HUES6 (cell line): ENCODE measurements at regions not wholly inside any gene's neighbourhood (a gene's known extent, or its start where the extent isn't known, plus 50 kb on each side); places are given as distances from the start of the nearest gene placed in this dataset.

Experiments used
- H3K27ac ChIP-seq: 2 replicates; pipeline ENCODE4 v1.7.0; 2013; ENCODE audit warnings: low read depth, mild to moderate bottlenecking, low read length, inconsistent platforms
- H3K27me3 ChIP-seq: 2 replicates; pipeline ENCODE4 v1.6.1; 2013; ENCODE audit warnings: low read length; ENCODE audit not compliant: control insufficient read depth, insufficient read depth
- H3K36me3 ChIP-seq: 2 replicates; pipeline ENCODE4 v1.6.1; 2013; ENCODE audit warnings: low read length; ENCODE audit not compliant: control insufficient read depth, insufficient read depth
- H3K4me1 ChIP-seq: 2 replicates; pipeline ENCODE4 v1.6.1; 2013; ENCODE audit warnings: low read length; ENCODE audit not compliant: control insufficient read depth, insufficient read depth
- H3K4me3 ChIP-seq: 2 replicates; pipeline ENCODE4 v1.5.1; 2013; ENCODE audit warnings: low read depth, low read length
- H3K9ac ChIP-seq: one replicate; pipeline ENCODE4 v1.6.1; 2013; ENCODE audit warnings: mild to moderate bottlenecking, low read length
- H3K9me3 ChIP-seq: 2 replicates; pipeline ENCODE4 v1.6.1; 2013; ENCODE audit warnings: low read depth, low read length; ENCODE audit not compliant: control insufficient read depth, insufficient read depth

DNA sequence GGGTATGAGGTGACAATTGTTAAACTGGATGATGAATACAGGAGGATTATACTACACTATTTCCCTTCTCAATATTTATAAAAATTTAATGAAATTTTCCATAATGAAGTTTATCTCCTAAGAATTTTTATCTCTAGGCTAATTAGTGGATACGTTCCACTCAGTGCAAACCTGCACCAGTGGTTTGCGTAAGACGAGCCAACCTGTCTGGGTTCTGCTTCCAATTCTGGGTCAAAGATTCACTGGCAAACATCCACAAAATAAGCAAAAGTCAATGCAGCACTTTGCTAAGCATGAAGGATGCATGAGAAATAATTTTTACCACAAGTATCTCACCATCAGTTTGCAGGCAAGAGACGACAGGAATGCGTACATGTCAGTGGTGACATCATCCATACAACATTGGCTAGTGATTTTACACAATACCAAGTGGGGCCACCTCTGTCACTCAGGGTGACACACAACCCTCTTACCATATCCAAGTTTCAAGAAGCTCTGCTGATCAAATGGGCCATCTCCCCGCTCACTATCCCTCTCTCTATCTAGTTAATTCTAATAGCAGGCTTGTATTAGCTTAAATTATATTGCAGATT lies 51.7 kb downstream of the FAM50B start:
- no peak overlapping the region for H3K4me3 ChIP-seq
- H3K27ac ChIP-seq = no peak overlapping the region
- no peaks in the 10 kb centered on the region for H3K9me3 ChIP-seq
- peaks cover 15% of the 10 kb centered on the region for H3K4me1 ChIP-seq
- H3K27me3 ChIP-seq = no peaks in the 10 kb centered on the region
- H3K36me3 ChIP-seq = no peaks in the 10 kb centered on the region
- no peak overlapping the region for H3K9ac ChIP-seq

DNA sequence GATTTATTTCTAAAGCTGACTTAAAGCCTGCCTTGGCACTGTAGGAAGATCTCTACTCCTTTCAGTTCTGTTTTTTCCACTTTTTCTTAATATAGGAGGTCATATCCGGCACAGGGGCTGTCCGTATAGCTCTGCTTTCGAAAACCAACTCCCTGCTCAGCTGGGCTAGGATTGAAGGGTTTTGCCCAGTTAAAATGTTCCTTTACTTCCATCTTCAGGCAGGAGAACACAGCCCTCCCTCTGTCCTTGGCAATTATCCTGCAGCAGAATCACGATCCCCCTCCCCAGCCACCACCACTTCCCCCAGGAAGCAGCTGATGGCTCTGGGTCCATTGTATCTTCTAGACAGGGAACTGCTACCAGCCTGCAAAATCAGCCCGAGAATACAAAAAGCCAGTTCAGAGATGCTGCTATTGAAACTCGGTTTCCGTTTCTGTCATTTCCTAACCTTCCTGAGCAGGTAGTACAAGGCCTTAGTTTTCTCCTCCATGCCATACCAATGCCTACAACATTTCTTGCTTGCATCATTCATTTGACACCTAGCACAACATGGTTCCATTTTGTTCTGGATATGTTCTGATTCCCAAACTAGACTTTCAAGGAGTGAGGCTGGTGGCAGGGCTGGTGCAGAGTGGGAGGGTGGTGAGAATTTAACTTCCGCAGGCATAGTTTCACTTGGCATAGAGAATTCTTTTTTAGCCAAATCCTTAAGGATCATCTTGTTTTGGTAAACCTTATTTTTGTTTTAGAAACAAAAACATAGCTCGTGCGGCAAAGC lies 53.9 kb downstream of the FAM50B start:
- Histone ChIP-seq H3K4me3 (no peak overlapping the region), H3K9ac (no peak overlapping the region), H3K36me3 (no peaks in the 10 kb centered on the region), H3K4me1 (peaks cover 23% of the 10 kb centered on the region), H3K9me3 (no peaks in the 10 kb centered on the region), H3K27ac (no peak overlapping the region), H3K27me3 (no peaks in the 10 kb centered on the region)

DNA sequence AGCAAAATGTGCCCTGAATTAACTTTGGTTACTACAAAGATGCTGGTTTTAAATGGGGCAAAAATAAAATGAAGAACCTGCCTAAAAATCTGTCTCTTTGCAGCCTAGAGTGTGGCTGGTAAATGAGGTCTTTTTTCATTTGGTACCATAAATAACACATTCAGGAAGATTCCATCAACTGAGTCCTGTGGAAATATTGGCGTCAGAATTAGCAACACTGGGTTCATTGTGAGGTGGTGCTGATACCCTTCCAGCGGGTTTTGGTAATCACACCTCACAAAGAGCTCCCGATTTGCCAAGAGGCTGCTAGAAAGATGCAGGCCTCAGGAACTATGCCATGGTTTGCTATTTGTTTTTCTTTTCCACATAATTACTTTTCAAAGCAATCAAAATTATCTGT lies 55.3 kb downstream of the FAM50B start:
- H3K27me3 ChIP-seq = no peaks in the 10 kb centered on the region
- H3K9ac ChIP-seq = no peak overlapping the region
- no peak overlapping the region for H3K27ac ChIP-seq
- no peak overlapping the region for H3K4me3 ChIP-seq
- H3K9me3 ChIP-seq = no peaks in the 10 kb centered on the region
- no peaks in the 10 kb centered on the region for H3K36me3 ChIP-seq
- H3K4me1 ChIP-seq = peaks cover 28% of the 10 kb centered on the region

DNA sequence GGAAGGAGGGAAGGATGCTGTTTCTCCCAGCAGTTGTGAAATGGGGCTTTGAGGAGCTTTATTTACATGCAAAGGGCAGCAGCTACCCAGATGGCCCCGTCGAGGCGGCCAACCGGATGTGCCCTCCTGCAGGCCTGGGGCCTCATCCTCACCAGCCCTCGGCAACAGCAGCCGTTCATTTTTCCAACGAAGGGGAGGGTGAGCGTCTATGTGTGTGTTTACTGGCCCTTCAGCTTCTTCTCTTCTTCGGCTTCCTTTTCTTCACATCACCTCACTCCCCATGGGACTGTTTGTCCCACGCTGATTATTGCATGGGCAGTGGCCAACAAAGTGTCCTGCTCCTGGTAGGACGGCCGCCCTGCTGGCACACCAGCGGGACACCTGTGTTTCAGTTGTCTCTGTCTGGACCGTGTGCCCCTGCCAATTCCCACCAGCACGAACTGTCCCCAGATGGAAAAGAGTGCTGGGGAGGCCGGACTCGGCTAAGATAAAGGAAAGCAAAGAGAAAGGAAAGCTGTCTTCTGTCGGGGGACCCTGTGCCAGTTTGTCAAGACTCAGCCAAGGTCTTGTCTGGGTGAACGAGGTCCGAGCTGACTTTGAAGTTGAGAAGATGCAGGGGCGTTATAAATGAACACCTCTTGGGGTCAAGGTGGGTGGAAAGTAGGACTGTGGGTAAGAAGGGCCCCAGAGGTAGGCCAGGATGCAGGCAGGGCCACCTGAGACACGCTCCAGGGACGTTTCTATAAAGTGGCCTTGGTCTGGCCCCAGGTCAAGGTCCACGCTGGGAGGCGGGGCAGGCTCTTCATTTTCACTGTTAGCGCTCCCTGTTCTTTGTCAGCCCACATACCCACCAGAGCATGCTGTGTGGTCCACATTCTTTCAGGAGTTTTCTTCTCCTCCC lies 57.0 kb downstream of the FAM50B start:
- no peak overlapping the region; the same call in 1 of the 2 replicates for H3K27ac ChIP-seq

DNA sequence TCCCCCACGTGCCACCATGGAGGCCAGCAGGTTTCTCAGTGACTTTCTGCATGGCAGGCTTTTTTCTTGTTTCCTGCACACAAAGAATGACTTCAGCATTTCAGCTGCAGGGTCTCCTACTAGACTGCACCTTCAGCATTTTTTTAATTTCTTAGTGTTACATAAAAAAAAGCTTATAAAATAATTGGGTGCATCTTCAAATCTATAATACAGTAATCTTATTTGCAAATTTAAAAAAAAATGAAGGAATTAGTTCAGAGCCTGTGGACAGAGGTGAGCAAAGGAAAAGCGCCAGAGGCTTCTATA lies 57.6 kb downstream of the FAM50B start:
- no peaks in the 10 kb centered on the region for H3K36me3 ChIP-seq
- H3K4me1 ChIP-seq = peaks cover 35% of the 10 kb centered on the region
- H3K27me3 ChIP-seq = no peaks in the 10 kb centered on the region
- H3K9ac ChIP-seq = peak overlapping the region; percentile 23
- no peaks in the 10 kb centered on the region for H3K9me3 ChIP-seq
- H3K27ac ChIP-seq = peak overlapping the region; percentile 23; the same call in 1 of the 2 replicates
- H3K4me3 ChIP-seq = no peak overlapping the region

More for the DNA sequence above, 57.0 kb downstream of the FAM50B start:
- no peaks in the 10 kb centered on the region for H3K36me3 ChIP-seq
- H3K4me1 ChIP-seq = peaks cover 35% of the 10 kb centered on the region
- no peaks in the 10 kb centered on the region for H3K27me3 ChIP-seq
- H3K4me3 ChIP-seq = no peak overlapping the region; the same call in 1 of the 2 replicates
- peak overlapping the region; percentile 22 for H3K9ac ChIP-seq
- H3K9me3 ChIP-seq = no peaks in the 10 kb centered on the region

DNA sequence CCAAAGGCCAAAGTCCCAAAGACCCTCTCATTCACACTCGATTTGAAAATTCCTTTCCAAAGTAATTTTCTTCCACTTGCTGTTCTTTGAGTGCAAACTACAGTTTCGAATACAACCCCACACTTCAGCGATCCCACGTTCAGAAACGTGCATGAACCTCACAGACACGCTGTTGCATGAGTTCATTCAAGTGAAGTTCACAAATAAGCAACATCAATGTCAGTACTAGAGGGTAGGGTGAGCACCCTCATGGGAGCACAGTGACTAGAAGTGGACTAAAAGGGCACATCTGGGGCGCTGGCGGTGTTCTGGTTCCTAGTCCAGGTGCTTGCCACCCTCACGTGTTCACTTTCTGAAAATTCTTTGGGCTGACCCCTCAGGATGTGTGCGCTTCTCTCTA lies 59.0 kb downstream of the FAM50B start:
- H3K9ac ChIP-seq = peak overlapping the region; percentile 40
- H3K9me3 ChIP-seq = no peaks in the 10 kb centered on the region
- no peak overlapping the region for H3K4me3 ChIP-seq
- peaks cover 35% of the 10 kb centered on the region for H3K4me1 ChIP-seq
- no peaks in the 10 kb centered on the region for H3K27me3 ChIP-seq
- peak overlapping the region; percentile 56; the same call in 1 of the 2 replicates for H3K27ac ChIP-seq
- no peaks in the 10 kb centered on the region for H3K36me3 ChIP-seq

DNA sequence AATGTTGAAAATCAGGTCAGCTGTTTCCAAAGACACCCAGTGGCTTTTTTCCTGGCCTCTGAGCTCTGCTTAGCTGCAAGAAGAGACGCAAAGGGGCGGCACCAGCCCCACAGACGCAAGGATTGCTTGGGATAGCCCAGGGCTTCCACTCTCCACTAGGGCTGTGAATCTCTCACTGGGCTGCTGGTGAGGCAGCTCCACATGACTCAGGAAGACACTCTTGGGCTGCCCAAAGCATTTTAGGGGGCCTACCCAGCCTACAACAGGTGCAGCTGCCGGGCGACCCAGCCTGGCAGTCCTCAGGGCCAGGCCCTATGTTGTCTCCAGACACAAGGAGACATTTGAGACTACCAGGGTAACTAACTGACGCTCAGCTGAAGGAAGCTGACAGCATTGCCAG lies 59.8 kb downstream of the FAM50B start:
- peaks cover 34% of the 10 kb centered on the region for H3K4me1 ChIP-seq
- no peak overlapping the region for H3K27ac ChIP-seq
- no peaks in the 10 kb centered on the region for H3K27me3 ChIP-seq
- no peaks in the 10 kb centered on the region for H3K36me3 ChIP-seq
- H3K4me3 ChIP-seq = no peak overlapping the region
- H3K9me3 ChIP-seq = no peaks in the 10 kb centered on the region
- no peak overlapping the region for H3K9ac ChIP-seq

DNA sequence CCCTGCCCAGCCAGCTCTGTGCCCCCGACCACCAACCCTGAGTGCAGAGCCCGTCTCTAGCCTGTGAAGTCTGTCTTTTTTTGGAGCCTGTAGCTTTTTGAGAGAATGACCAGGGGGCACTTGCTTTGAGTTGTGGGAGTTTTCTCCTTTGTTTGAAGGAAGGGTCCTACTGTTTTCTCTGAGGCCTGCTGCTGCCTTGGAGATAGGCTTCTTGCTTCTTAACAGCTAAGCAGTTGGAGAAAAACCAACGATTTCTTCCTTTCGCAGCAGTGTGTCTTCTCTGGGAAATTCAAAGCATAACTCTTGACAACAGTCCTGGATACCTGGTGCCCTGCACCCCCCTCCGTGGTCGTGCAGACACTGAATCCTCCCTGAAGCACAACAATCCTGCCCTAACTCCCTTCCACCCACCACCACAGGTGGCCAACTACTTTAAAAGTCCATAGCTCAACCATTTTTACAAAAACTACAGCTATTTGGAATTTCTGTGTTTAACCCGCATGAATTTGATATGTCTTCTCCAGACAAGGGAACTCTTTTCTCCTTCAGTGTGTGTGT lies 61.0 kb downstream of the FAM50B start:
- no peak overlapping the region for H3K4me3 ChIP-seq
- H3K9ac ChIP-seq = no peak overlapping the region
- H3K36me3 ChIP-seq = no peaks in the 10 kb centered on the region
- H3K27ac ChIP-seq = no peak overlapping the region
- H3K27me3 ChIP-seq = no peaks in the 10 kb centered on the region
- H3K9me3 ChIP-seq = peaks cover 3% of the 10 kb centered on the region; the same call in 1 of the 2 replicates
- H3K4me1 ChIP-seq = peaks cover 28% of the 10 kb centered on the region

DNA sequence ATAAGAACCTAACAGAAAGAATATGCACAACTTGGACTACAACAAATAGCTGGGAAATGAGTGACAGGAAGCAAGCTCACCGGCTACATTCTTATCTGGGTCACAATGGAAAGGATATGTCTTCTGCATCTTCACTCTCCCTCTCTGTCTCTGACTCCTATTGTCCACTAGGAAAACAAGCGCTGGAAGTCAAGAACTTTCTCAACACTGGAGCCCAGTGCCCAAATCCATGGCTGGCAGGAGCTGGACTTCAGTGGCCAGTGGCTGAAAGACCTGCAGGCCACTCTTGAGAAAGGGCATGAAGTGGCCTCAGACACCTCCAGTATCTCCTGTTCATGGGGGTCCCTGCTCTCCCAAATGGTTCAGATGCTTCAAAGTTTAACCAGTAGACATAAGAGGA lies 62.0 kb downstream of the FAM50B start:
- peaks cover 18% of the 10 kb centered on the region for H3K4me1 ChIP-seq
- H3K36me3 ChIP-seq = no peaks in the 10 kb centered on the region
- no peak overlapping the region for H3K27ac ChIP-seq
- no peak overlapping the region for H3K4me3 ChIP-seq
- no peak overlapping the region for H3K9ac ChIP-seq
- H3K27me3 ChIP-seq = no peaks in the 10 kb centered on the region
- H3K9me3 ChIP-seq = peaks cover 9% of the 10 kb centered on the region; the same call in 1 of the 2 replicates

DNA sequence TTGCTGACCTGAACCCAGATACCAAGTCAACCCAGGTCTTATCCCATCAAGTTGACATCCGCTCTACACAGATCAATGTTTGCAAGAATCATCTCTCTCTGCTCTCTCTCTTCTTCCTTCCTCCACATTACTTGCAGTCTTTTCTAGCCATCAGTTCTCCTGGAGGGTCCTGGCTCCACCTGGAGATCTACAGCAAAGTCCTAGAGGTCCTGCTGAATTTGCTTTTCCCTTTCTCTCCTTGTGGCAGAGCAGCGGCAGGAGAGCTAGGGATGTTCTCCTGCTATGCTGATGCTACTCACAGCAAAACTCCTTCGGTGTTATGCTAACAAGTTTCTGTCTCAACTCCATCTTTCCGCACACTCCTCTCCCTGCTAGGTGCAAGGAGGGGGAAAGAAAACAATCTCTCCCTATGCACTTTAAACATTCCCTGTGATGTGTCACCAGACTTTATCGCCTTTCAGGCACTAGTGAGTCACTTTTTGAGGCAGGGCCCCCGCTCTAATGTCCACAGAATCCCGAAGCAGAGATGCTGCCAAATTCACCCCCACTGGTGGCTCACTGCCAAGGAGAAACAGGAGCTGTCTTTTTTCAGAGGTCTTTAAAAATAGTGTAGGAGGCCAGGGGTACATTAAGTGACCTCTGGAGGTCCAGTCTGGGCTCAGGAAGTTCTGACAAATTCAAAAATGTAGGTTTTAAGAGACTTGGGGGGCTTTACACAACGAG lies 62.6 kb downstream of the FAM50B start:
- no peaks in the 10 kb centered on the region for H3K27me3 ChIP-seq
- peaks cover 12% of the 10 kb centered on the region; the same call in 1 of the 2 replicates for H3K4me1 ChIP-seq
- no peak overlapping the region for H3K27ac ChIP-seq
- no peak overlapping the region for H3K9ac ChIP-seq
- H3K36me3 ChIP-seq = no peaks in the 10 kb centered on the region
- H3K9me3 ChIP-seq = peaks cover 11% of the 10 kb centered on the region; the same call in 1 of the 2 replicates
- no peak overlapping the region for H3K4me3 ChIP-seq
